Body of pancreas (tissue), 4 donors: ENCODE measurements at regions not wholly inside any gene's neighbourhood (a gene's known extent, or its start where the extent isn't known, plus 50 kb on each side); places are given as distances from the start of the nearest gene placed in this dataset.

Experiments used
- POLR2A ChIP-seq, 3 donors: fragments of 450-650 bp; IDR thresholded peaks; one replicate each; pipeline ENCODE4 v1.6.1; 2016; ENCODE audit warnings: antibody characterized with exemption in 3 of 3, mild to moderate bottlenecking in 2 of 3
- TF ChIP-seq, protein P1 (sequence below), 7 experiments: fragments of 450-650 bp in 4 of 7; fragments of 200-600 bp in 3 of 7; sonication (generic) in 3 of 7; IDR thresholded peaks; one replicate each; pipeline ENCODE4 v1.5.1; 2016 to 2019; ENCODE audit warnings: antibody characterized with exemption in 7 of 7

DNA sequence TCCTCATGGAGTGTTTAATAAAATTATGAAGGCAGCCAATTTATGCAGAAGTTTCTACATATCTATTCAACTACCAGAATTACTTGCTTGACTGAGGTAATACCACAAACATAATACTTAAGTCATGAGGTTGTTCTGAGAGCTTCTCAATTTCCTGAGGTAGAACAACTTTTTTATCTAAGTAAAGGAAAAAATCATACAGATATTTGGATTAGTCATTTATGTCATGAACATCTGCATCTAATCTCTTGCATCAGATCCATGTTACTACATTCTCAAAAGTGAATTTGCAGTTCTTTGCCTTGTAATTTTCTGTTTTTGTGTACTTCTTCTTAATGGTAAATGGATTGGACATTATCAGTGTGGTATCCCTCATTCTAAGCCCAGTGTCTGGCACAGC lies 60.4 kb upstream of the RGMB start:
- TF ChIP-seq, protein P1, sequence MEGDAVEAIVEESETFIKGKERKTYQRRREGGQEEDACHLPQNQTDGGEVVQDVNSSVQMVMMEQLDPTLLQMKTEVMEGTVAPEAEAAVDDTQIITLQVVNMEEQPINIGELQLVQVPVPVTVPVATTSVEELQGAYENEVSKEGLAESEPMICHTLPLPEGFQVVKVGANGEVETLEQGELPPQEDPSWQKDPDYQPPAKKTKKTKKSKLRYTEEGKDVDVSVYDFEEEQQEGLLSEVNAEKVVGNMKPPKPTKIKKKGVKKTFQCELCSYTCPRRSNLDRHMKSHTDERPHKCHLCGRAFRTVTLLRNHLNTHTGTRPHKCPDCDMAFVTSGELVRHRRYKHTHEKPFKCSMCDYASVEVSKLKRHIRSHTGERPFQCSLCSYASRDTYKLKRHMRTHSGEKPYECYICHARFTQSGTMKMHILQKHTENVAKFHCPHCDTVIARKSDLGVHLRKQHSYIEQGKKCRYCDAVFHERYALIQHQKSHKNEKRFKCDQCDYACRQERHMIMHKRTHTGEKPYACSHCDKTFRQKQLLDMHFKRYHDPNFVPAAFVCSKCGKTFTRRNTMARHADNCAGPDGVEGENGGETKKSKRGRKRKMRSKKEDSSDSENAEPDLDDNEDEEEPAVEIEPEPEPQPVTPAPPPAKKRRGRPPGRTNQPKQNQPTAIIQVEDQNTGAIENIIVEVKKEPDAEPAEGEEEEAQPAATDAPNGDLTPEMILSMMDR (IDR thresholded peaks at IDR 0.05), result no peak
- no peak for TF ChIP-seq POLR2A (IDR thresholded peaks at IDR 0.05)
